UCSD-AML1 (cell line): ENCODE measurements at regions not wholly inside any gene's neighbourhood (a gene's known extent, or its start where the extent isn't known, plus 50 kb on each side); places are given as distances from the start of the nearest gene placed in this dataset.
"Not testable (repeated sequence)": the region's sequence is repeated elsewhere in the genome, so short reads cannot be mapped to it uniquely, and the experiment has no call there.

Experiments used
- DNase-seq: peaks from one replicate; lab custom pipeline; 2025; ENCODE audit not compliant: unreplicated experiment; lab: John Stamatoyannopoulos, UW

DNA sequence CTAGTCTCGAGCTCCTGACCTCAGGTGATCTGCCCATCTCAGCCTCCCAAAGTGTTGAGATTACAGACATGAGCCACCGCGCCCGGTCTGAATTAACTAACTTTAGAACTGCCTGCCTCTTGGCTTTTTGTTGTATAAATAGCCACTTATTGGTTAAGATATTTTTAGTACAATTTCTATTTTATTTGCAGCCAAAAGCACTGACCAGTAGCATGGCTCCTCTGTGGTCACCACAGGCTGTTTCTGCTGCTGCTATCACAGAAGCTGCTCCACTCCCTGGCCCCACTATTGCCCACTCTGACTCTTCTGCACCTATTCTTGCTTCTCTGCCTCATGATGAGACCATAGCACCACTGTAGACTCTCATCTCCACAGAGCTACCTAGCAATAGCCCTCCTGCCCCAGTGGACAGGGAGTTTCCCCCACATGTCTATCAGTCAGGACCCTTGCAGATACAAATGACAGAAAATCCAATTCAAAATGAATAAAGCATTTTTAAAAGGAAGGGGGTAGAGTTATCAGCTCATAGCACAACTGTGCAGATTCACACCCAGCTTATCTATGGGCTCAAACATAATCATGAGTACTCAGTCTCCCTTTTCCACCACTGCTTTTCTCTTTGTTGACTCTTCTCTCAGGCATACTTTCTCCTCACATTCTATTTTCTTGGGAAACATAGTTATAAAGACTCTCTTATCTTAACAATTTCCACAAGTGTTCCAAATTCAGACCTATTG lies 151.8 kb upstream of the EPB41L4A start:
- DNase-seq, result no peak

DNA sequence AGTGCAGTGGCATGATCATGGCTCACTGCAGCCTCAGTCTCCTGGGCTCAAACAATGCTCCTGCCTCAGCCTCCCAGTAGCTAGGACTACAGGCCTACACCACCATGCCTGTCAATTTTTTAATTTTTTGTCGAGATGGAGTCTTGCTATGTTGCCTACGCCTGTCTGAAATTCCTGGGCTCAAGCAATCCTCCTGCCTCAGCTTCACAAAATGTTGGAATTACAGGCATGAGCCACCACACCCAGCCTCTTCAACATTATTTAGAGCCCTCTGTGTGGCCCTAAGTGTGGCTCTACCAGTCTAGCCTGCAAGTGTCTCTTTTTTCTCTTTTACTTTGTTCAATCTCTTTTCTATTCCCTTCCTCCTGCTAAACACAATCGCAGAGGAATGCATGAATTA lies 154.4 kb upstream of the EPB41L4A start:
- DNase-seq, result no peak

DNA sequence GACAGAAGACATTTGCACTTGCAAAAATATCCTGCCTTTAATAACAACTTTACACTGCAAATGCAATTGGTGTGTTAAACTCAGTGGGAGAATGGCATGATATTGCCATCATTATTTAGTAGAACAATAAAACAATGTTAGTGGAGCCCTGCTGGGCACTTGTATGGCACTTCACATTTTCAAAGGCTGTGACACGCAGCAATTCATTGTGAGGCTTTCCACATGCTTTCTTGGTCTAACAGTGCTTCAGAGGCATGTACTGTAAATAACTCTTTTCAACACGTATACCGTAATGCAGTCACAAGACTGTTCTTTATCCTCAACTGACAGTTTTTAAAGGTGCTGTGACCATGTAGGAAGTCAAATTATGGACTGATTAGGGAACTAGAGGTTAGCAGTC lies 155.5 kb upstream of the EPB41L4A start:
- no peak for DNase-seq

DNA sequence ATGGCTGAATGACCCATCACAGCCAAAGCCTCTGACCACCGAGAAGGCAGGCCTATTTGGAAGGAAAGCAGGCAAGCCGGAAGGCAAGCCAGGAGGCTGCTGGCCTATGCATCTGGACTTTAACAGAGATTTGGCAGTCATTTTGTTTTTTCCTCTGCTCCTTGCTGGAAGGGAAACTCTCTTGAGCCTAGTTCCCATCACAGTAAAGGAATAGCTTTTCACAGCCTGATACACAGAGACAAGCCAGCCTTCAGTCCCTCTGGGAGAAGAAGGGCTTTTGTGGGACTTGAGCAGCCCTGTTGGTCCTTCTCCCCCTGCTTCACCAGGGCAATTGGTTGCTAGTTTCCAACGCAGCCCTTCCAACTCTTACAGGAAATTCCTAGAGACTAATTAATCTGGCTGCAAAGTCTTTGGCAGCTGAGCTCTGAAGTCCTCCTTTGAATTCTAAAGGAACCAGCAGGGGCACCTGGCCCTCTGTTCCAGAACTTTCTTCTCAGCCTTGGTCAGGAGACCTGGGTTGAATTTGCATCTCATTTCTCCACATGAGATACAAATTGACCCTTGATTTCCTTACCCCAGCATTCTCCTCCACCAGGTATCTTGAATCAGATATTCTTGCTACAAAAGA lies 157.3 kb upstream of the EPB41L4A start:
- DNase-seq, result no peak

DNA sequence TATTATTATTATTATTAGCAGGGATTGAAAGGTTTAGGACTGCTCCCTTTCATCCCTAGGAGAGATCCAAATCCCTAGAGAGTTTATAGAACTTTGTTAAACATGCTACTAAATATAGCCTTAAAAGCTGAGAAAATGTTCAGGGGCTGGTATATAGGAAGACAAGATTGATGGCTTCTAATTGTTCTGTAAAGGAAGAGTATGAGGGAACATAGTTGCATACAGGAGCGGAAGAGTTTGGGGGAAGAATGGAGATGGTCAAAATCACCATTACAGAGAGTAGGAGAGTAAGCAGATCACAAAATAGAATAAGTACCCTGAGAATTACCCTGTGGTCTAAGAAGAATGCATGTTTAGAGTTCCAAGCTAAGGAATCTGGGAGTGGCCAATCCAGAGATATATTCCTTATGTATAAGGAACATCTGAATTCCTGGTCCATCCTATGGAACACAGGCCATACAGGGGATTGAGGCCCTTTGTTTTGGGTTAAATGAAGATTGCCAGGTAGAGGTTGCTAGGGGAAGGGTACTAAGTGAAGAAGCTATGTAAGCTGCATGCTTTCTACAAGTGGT lies 158.0 kb upstream of the APC start:
- no peak for DNase-seq

DNA sequence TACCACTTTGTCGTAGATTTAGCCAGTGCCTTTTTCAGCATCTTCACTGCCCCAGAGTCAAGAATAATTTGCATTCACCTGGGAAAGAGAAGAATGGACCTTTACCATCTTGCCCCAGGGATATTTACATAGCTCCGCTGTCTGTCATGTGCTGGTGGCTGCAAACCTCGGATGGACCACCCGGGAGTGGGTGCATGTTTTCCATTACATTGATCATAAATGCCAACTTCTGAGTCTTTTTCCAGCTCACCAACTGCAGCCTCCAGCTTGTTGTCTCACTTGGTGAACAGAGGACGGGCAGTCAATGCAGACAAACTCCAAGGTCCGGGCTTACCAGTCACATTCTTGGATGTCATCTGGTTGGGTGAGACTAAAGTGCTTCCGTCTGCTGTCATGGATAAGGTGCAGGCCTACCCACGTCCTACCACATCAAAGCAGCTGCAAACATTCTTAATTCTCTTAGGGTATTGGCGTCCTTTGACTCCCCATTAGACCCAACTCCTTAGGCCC lies 155.8 kb upstream of the APC start:
- no peak for DNase-seq

DNA sequence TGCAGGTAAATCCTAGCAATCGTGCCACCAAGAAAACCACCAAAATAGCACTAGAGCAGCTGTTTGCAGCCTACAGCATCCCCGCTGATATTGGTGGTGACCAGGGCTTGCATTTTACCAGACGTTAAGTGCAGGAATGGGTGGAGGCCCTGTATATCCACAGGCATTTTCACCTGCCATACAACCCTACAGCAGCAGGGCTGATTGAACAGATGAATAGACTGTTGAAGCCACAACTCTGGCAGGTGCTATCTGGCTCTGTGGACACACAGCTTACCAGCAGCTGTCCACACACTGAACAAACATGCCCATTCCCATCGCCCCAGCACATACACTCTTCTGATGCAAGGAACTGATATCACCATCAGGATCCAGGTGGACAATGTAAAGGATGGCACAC lies 154.5 kb upstream of the APC start:
- DNase-seq, result no peak

DNA sequence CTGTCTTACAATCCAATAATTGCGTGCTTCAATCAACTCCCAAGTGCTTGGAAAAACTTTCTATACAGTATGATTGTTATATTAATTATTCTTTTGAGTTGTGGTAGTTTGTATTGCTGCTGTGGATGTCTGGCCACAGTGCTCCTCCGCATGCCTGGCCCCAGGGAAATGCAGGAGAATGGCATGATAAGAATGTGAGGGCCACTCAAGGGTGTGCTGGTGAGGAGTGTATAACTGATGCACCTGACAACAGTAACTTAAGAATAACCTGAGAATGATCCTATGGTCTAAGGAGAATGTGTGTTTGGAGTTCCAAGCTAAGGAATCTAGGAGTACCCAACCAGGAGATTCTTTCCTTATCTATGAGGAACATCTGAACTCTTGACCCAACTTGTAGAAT lies 152.9 kb upstream of the APC start:
- no peak for DNase-seq

DNA sequence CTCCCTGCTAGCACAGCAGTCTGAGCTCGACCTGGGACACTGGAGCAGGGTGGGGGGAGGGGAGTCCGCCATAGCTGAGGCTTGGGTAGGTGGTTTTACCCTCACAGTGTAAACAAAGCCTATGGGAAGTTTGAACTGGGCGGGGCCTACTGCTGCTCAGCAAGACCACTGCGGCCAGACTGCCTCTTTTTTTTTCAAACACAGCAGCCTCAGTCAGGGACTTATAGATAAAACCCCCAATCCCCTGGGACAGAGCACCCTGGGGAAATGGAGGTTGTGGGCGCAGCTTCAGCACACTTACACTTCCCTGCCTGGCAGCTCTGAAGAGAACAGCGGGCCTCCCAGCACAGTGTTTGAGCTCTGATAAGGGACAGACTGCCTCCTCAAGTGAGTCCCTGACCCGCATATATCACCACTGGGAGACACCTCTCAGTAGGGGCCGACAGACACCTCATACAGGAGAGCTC lies 151.1 kb upstream of the APC start:
- no peak for DNase-seq

DNA sequence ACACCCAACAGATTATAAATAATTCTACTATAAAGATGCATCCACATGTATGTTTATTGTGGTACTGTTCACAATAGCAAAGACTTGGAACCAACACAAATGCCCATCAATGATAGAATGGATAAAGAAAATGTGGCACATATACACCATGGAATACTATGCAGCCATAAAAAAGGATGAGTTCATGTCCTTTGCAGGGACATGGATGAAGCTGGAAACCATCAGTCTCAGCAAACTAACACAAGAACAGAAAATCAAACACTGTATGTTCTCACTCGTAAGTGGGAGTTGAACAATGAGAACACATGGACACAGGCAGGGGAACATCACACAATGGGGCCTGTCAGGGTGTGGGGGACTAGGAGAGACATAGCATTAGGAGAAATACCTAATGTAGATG lies 146.8 kb upstream of the APC start:
- not testable (repeated sequence) for DNase-seq

DNA sequence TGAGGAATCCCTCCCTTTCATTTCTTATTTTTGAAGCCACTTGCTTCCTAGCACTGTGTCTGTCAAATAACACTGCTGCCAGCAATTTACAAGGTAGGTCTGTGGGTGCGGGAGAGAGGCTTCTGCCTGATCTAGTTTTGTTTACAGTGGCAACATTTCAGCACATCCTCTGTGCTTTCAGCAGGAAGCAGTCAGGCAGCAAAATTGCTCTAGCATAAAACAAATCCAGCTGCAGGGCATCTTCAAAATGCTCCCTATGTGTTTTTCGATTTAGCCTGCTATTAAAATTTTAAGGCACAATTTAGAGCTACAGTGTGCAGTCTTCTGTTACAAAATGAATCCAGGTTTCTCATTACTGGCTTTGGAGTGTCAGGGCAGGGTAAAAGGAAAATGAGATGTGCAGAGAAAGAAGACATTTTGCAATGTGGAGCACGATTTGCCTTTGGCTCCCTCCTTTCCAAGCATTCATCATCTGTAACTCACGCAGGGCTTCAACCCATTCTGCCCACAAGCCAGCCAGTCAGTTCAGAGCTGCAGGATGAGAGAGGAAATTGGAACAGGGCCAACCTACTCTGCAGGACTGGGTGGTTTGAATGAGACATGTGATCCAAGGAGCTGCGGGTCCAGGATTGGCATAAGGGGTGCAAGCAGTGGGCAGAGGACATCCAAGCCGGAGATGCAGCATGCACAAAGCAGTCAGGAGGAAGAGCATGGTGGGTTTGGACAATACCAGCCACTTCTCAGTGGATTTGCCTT lies 143.4 kb upstream of the APC start:
- no peak for DNase-seq

DNA sequence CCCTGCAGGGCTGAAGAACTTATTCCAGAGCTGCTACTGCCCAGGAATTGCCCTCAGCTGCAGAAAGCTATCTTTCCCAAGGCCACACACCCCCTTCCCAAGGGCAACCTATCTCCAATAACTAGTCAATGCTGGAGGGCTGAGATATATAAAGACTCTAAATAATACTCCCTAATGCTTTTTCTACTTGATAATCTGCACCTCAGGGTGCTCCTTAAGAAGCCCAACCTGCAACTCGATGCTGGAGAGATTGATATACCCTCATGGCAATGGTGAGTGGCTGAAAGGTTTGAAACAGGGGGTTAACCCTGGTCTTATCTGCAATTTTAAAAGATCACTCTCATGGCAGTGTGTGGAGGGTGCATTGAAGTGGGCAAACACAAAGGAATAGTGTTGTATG lies 142.7 kb upstream of the APC start:
- DNase-seq, result no peak

DNA sequence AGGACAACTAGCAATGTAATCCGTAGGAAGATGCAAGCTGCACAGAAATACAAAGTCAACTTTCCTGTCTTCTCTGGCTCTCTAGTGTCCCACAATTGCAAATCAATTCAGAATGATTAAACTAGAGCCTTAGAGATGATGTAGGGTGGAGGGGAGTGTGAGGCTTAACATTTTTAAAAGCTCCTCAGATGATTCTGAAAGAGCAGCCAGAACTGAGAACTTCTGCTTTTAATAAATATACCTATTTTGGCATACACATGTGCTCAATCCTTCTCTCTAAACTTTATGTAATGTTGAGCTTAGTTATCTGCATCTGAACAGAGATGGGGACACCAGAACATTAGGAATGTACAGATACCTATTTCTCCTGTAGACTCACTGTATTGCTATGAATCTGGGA lies 139.9 kb upstream of the APC start:
- DNase-seq, result no peak

DNA sequence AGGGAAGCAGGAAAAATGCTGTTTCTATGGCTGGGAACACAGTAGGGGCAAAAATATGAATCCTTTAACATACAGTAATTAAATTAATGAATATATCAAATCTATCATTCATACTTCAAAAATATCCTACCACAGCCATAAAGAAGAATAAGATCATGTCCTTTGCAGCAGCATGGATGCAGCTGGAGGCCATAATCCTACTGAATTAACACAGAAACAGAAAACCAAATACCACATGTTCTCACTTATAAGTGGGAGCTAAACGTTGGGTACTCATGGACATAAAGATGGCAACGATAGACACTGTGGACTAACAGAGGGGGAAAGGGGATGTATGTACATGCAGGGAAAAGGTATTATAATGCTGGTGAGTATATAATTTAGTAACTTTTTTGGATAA lies 137.2 kb upstream of the APC start:
- DNase-seq, result not testable (repeated sequence)

DNA sequence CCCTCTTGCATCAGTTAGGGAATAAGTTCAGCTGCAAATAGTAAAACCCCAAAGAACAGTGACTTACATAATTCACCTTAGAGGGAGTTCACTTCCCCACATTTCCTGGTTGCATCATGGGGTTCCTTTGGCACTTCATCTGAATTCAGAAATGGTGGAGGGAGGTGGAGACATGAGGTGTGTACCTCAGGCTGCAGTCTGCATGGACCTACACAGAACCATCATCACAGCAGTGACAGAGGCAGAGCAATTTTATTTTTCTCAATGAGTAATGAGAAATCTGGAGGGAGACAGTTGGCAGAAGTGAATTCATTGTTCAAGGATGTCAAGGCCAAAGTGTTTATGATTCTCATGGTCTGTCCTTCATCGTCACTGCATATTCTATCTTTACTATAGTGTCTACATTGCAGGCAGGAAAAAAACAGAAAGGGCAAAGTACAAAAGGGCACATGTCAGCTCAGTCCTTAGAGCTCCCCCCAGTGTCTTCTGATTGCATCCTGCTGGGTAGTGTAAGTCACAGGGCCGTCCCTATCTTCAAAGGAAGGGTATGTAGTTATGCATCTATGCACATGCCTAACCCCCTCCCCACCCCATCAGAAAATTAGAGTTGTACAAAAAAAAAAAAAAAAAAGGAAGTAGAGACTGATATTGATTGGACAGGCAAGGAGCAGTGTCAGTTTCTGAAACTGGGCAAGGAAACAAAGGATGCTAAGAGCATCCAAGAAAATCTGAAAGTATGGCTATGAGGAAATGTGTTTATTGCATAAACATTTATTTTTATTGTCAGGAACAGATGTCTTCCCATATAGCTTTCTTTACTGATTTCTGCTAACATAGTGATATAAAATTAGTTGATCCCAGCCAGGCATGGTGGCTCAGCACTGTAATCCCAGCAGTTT lies 132.7 kb upstream of the APC start:
- no peak for DNase-seq

DNA sequence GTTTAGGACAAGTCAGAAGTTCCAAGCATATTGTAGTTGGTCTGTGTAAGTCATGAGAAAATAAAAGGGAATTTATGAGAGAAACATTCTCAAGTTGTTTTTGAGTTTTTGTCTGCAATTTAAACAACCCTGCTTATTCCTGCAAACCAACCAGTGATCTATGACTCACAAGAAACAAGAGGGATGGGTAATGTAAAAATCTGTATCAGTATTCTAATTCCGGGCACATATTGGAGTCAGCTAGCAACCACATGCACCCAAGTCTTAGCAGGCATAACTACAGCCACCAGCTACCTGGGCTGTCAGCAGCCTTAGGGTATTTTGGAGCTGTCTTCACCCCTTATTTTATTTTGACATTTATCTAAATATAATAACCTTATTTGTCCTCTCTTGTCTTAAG lies 128.7 kb upstream of the APC start:
- no peak for DNase-seq

DNA sequence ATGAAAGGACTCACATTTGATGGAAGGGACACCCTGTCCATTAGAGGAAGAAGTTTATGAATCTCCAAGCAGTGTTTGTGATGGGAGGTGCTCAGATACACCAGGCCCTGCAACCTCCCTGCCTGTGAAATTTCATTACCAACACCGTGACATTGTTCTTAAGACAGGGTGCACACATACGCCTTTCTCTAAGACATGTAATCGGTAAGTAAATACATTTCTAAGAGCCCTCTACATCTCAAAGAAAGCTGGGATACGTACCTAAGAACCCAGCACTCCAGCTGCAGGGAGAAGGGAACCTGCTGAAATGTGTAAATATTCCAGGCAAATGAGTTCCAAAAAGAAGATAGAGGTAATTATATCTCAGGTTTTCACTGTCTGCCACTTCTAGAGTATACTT lies 125.0 kb upstream of the APC start:
- no peak for DNase-seq

DNA sequence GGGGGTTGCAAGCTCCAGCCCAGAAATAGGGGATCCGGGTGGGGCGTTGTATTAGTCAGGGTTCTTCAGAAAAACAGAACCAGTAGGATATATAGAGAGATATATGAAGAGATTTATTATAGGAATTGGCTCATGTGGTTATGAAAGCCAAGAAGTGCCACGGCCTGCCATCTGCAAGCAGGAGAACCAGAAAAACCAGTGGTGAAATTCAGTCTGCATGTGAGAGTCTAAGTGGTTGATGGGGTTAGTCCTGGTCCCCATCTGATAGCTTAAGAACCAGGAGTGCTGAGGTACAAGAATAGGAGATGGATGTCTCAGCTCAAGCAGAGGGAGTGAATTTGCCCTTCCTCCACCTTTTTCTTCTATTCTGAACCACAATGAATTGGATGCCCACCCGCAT lies 123.4 kb upstream of the APC start:
- no peak for DNase-seq

DNA sequence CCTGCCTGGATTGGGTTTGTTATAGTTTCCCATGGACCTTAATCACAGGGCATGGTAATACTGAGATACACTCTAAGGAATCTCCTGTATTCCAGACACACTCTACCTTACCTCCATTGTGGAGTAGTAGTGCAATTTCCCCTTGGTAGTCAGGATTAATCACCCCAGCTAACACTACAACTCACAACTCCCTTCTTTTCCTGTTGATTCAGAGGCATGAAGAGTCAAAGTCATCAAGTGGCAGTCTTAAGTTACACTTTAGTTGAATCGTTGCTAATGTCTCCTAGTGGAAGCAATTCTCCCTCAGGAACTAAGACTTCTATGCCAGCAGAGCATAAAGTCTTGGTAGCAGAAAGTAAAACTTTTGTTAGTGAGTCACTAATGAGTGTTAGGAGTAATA lies 122.7 kb upstream of the APC start:
- DNase-seq, result no peak

DNA sequence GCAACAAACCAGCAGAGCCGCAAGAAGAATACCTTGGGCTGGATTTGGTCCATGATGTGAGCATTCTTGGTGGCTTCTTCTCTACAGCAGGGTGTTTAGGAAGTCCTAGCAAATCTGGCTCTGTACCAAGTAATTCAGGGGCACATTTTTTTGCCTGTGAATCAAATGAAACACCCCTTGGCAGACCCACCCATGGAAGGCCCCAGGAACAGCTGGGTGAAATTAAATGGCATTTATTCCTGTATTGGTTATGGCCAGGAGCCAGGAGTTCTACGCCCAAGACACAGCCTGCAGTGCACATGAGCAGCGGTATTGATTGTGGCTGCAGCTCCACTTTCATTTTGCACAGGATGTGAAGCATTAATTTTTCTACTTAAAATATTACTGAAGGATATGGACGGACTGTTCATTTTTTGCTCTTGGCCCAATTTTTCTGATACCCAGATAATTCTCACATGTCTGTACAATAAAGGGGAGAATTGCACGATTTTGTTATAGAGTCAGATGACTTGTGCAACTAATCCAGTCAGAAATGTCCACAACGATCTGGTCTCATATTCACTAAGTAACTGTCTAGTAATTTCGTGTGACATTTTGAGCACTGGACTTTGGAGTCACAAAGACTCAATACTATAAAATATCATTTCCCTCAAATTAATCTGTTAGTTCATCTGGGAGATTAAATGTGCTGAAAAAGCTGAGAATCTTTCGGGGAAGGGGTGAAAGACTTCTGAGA lies 120.7 kb upstream of the APC start:
- DNase-seq, result no peak
